Fibroblast of pulmonary artery (primary cell): ENCODE measurements at regions not wholly inside any gene's neighbourhood (a gene's known extent, or its start where the extent isn't known, plus 50 kb on each side); places are given as distances from the start of the nearest gene placed in this dataset.

Source experiments
- DNase-seq: peaks from one replicate; pipeline ENCODE4 v3.0.0-alpha.2; 2010; ENCODE audit warnings: low read depth
- H3K4me3 ChIP-seq: replicated peaks from 2 replicates; pipeline ENCODE4 v1.5.1; 2011; ENCODE audit warnings: low read depth, mild to moderate bottlenecking, control low read depth, low read length, moderate library complexity
- CTCF ChIP-seq: IDR thresholded peaks from 2 replicates; pipeline ENCODE4 v1.5.1; 2011; ENCODE audit warnings: mild to moderate bottlenecking, control low read depth, low read length, inconsistent platforms; ENCODE audit errors: missing control alignments

- no peak overlapping the region for H3K4me3 ChIP-seq
- TF ChIP-seq CTCF, result no peak
- no peak for DNase-seq
These were observed 386.8 kb downstream of the FGF10 start for GRCh38 chr5:44002381-44002901.

DNA sequence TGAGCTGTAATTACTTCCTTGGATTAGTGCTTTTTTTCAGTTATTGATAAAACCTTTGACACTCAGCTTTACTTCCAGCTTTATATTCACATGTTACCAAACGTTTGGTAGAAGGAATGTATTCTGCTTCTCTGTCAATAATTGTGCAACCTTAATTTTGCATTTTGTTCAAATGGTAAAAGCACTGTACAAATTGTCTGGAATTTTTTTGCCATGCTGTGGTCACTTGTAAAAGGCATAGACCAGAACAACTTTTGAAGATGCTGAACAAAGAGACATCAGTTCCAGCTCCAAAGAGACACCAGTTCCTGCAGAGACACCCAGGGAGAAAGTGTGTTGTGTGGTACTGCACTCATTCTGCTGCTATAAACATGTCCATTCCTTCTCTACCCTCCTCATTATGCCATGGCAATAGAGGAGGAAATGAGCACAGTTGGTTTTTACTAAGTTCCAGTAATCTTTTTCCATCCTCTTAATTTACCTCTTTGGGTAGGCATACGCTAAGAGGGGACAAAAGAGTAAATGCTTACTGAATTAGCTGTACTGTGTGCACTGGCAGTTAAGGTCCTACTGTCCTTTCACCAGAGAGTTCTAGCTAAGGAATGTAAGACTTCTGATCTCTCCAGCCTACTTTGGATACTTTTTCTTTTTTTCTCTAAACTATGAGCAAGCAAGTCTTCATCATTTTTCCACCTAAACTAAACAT, 387.4 kb downstream of the FGF10 start:
- H3K4me3 ChIP-seq, result no peak overlapping the region
- no peak for DNase-seq
- TF ChIP-seq CTCF, result no peak

DNA sequence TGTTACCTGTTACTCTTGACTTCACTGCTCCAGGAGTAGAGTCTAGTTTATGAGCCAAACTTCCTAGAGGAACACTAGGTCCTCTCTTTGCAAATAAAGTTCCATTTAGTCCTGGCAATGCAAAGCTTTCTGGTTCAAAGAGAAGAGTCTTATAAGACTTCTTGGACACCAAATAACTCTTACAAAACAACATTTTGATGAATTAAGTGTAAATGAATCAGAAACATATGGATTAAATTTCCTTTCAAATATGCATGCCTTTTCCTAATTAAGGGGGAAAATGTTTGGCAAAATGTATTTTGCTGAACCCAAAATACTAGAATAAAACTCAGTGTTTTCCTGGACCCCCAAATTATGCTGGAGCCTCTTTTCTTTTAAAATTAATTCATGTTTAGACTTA, 388.0 kb downstream of the FGF10 start:
- no peak overlapping the region for H3K4me3 ChIP-seq
- TF ChIP-seq CTCF, result no peak

GRCh38 chr5:43997647-43998272, 391.5 kb downstream of the FGF10 start:
- no peak for TF ChIP-seq CTCF
- DNase-seq, result no peak

More for the DNA sequence above, 388.0 kb downstream of the FGF10 start:
- DNase-seq, result no peak

DNA sequence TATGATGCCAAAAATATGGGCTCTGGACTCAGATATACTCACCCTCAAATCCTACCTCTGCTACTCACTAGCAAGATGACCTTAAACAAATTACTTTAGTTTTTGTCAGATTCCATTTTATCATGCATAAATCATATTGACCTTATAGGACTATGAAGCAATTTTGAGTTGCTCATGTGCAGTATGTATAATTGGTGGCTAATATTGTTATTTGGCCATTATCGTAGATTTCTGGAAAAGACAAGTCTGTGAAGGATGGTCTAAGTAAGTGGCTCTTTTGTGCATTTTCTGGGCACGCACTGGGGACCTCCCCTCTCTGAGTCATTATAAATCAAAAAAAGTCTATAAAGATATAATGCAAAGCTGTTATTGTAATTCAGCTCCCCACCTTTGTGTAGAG, 393.0 kb downstream of the FGF10 start:
- TF ChIP-seq CTCF, result no peak
- no peak for DNase-seq

More at GRCh38 chr5:43997647-43998272, 391.5 kb downstream of the FGF10 start:
- H3K4me3 ChIP-seq, result no peak overlapping the region

DNA sequence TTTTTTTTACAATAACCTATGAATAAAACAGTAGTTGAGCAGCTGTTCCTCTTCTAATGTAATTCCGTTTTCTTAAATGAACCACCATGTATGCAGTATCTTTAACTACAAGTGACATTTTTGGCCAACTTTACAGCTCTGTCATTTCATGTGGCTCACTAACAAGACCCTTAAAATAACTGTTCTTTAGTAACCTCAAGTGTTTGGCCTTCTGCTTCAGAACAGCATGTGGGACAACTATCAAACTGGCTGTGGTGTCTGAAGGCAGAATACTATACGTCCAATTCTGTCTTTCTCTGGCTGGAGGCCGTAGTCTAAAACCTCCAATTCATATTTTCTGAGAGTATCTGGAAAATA, 391.4 kb downstream of the NNT start:
- H3K4me3 ChIP-seq, result no peak overlapping the region
- no peak for TF ChIP-seq CTCF

More for the DNA sequence above, 393.0 kb downstream of the FGF10 start:
- no peak overlapping the region for H3K4me3 ChIP-seq

More for the DNA sequence above, 391.4 kb downstream of the NNT start:
- no peak for DNase-seq
